Panc1 (cell line): ENCODE measurements at regions not wholly inside any gene's neighbourhood (a gene's known extent, or its start where the extent isn't known, plus 50 kb on each side); places are given as distances from the start of the nearest gene placed in this dataset.

Source experiments
- ATAC-seq: fragments of 200-7000 bp; cut with Tn5 transposase; 2 replicates; pipeline ENCODE4 v1.9.1; 2020; ENCODE audit warnings: mild to moderate bottlenecking, moderate library complexity
- BruUV-seq: library from RNA; stranded (reverse); fragments of 400-500 nt; replicated peaks from 2 replicates; lab custom pipeline; 2021; lab: Mats Ljungman, UMichigan
- CTCF ChIA-PET: fragments of 300-600 bp; sonication (Branson Sonifier 250); formaldehyde crosslinking; loops from one replicate; lab custom pipeline; 2022; ENCODE audit warnings: antibody characterized with exemption; lab: Charles Lee
- POLR2A ChIA-PET: fragments of 300-600 bp; sonication (Branson Sonifier 250); formaldehyde crosslinking; loops from one replicate; lab custom pipeline; 2022; ENCODE audit warnings: antibody characterized with exemption; lab: Charles Lee
- DNase-seq: peaks from one replicate; pipeline ENCODE4 v3.0.0-alpha.2; 2010; ENCODE audit warnings: low read depth, low spot score
- H3K27ac ChIP-seq: 2 replicates; pipeline ENCODE4 v1.5.1; 2011; ENCODE audit warnings: mild to moderate bottlenecking, low read length, inconsistent platforms
- H3K27me3 ChIP-seq: fragments of 200-500 bp; sonication (Bioruptor generic); 2 replicates; pipeline ENCODE4 v1.6.0; 2014; ENCODE audit warnings: low read length, inconsistent platforms; ENCODE audit not compliant: control insufficient read depth, insufficient read depth
- H3K36me3 ChIP-seq: fragments of 200-500 bp; sonication (Bioruptor generic); 2 replicates; pipeline ENCODE4 v1.5.1; 2014; ENCODE audit warnings: inconsistent platforms, mild to moderate bottlenecking, low read length, moderate library complexity; ENCODE audit not compliant: control insufficient read depth, insufficient read depth
- H3K4me1 ChIP-seq: 2 replicates; pipeline ENCODE4 v1.5.1; 2011; ENCODE audit warnings: inconsistent platforms, mild to moderate bottlenecking, low read length, moderate library complexity; ENCODE audit not compliant: control insufficient read depth, insufficient read depth
- H3K4me3 ChIP-seq, 2 experiments: 2 replicates each; pipeline ENCODE4 v1.5.1; 2011 to 2012; ENCODE audit warnings: low read depth in 2 of 2, low read length in 2 of 2, mild to moderate bottlenecking in 2 of 2, inconsistent platforms in 1 of 2, moderate library complexity in 1 of 2
- H3K9me3 ChIP-seq: fragments of 200-500 bp; sonication (Bioruptor generic); 2 replicates; pipeline ENCODE4 v1.5.1; 2014; ENCODE audit warnings: low read depth, mild to moderate bottlenecking, inconsistent platforms, low read length, moderate library complexity; ENCODE audit not compliant: control insufficient read depth, insufficient read depth
- POLR2AphosphoS5 ChIP-seq: IDR thresholded peaks from 2 replicates; pipeline ENCODE4 v1.6.1; 2012; ENCODE audit warnings: mild to moderate bottlenecking, low read depth, low read length, moderate library complexity
- SIN3A ChIP-seq: IDR thresholded peaks from 2 replicates; pipeline ENCODE4 v1.6.1; 2012; ENCODE audit warnings: low read depth, mild to moderate bottlenecking, low read length, moderate library complexity, borderline replicate concordance; ENCODE audit not compliant: insufficient read depth
- TCF7L2 ChIP-seq: IDR thresholded peaks from 2 replicates; pipeline ENCODE4 v1.6.1; 2011; ENCODE audit warnings: mild to moderate bottlenecking, low read depth, low read length, inconsistent platforms
- in situ Hi-C: cut with HindIII; loops from 2 replicates; pipeline ENCODE4 v1.10.0; 2016; ENCODE audit warnings: low sequenced_read_pairs, low pct_unique_long_range_greater_than_20kb
- intact Hi-C: fragments of 100-400 bp; cut with micrococcal nuclease; formaldehyde crosslinking; loops from one replicate; pipeline ENCODE4 v1.10.0; 2022; ENCODE audit not compliant: unreplicated experiment
- TF ChIP-seq, protein P1 (sequence below), 2 experiments: IDR thresholded peaks; 2 replicates each; pipeline ENCODE4 v1.6.1; 2011 to 2012; ENCODE audit warnings: low read depth in 2 of 2, control low read depth in 1 of 2, low read length in 1 of 2, mild to moderate bottlenecking in 1 of 2, moderate library complexity in 1 of 2; ENCODE audit not compliant: insufficient read depth in 1 of 2
- TF ChIP-seq, protein P2 (sequence below): fragments of 450-650 bp; IDR thresholded peaks from 2 replicates; pipeline ENCODE4 v1.5.1; 2017; ENCODE audit warnings: mild to moderate bottlenecking

DNA sequence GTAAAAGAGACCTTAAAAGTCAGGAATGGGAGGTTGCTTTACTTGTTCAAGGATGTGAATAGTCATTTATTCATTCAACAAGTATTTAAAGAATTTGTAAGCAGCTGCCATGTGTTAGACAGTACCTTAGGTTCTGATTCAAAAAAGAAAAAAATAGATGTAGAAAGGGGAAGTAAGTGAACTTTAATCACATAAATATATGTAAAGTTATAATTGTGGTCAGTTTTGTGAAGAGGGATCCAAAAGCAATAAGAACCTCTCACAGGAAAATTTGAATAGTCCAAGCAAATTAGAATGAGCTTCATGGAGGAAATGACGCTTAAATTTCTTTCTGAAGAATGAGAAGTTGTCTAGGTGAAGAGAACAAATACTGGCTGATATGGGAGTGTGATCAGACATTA, 596.1 kb upstream of the CITED2 start:
- no peak overlapping the region for H3K4me3 ChIP-seq
- H3K27me3 ChIP-seq: no peaks in the 10 kb centered on the region
- intact Hi-C loops (no loop called here), in situ Hi-C loops (no loop called here)
- TF ChIP-seq POLR2AphosphoS5 (no peak), SIN3A (no peak), TCF7L2 (no peak)
- TF ChIP-seq, protein P1, sequence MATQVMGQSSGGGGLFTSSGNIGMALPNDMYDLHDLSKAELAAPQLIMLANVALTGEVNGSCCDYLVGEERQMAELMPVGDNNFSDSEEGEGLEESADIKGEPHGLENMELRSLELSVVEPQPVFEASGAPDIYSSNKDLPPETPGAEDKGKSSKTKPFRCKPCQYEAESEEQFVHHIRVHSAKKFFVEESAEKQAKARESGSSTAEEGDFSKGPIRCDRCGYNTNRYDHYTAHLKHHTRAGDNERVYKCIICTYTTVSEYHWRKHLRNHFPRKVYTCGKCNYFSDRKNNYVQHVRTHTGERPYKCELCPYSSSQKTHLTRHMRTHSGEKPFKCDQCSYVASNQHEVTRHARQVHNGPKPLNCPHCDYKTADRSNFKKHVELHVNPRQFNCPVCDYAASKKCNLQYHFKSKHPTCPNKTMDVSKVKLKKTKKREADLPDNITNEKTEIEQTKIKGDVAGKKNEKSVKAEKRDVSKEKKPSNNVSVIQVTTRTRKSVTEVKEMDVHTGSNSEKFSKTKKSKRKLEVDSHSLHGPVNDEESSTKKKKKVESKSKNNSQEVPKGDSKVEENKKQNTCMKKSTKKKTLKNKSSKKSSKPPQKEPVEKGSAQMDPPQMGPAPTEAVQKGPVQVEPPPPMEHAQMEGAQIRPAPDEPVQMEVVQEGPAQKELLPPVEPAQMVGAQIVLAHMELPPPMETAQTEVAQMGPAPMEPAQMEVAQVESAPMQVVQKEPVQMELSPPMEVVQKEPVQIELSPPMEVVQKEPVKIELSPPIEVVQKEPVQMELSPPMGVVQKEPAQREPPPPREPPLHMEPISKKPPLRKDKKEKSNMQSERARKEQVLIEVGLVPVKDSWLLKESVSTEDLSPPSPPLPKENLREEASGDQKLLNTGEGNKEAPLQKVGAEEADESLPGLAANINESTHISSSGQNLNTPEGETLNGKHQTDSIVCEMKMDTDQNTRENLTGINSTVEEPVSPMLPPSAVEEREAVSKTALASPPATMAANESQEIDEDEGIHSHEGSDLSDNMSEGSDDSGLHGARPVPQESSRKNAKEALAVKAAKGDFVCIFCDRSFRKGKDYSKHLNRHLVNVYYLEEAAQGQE (IDR thresholded peaks at IDR 0.05; ENCODE audit: insufficient read depth in 1 of 2, low read depth in 2 of 2, low read length in 1 of 2): no peak
- TF ChIP-seq, protein P2, sequence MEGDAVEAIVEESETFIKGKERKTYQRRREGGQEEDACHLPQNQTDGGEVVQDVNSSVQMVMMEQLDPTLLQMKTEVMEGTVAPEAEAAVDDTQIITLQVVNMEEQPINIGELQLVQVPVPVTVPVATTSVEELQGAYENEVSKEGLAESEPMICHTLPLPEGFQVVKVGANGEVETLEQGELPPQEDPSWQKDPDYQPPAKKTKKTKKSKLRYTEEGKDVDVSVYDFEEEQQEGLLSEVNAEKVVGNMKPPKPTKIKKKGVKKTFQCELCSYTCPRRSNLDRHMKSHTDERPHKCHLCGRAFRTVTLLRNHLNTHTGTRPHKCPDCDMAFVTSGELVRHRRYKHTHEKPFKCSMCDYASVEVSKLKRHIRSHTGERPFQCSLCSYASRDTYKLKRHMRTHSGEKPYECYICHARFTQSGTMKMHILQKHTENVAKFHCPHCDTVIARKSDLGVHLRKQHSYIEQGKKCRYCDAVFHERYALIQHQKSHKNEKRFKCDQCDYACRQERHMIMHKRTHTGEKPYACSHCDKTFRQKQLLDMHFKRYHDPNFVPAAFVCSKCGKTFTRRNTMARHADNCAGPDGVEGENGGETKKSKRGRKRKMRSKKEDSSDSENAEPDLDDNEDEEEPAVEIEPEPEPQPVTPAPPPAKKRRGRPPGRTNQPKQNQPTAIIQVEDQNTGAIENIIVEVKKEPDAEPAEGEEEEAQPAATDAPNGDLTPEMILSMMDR: no peak
- no peak for DNase-seq
- ChIA-PET POLR2A (interaction anchor here (0.6 kb wide), 1 partner anchor 11 kb away, joined by 7 read pairs; no protein-coding TSS in a partner anchor), CTCF (no interaction called here)
- no peak for ATAC-seq
- no peak overlapping the region; the same call in 1 of the 2 replicates for H3K27ac ChIP-seq
- no peaks in the 10 kb centered on the region for H3K36me3 ChIP-seq
- no peaks in the 10 kb centered on the region; the same call in 1 of the 2 replicates for H3K4me1 ChIP-seq
- no TSS peak for BruUV-seq
- H3K9me3 ChIP-seq: no peaks in the 10 kb centered on the region

DNA sequence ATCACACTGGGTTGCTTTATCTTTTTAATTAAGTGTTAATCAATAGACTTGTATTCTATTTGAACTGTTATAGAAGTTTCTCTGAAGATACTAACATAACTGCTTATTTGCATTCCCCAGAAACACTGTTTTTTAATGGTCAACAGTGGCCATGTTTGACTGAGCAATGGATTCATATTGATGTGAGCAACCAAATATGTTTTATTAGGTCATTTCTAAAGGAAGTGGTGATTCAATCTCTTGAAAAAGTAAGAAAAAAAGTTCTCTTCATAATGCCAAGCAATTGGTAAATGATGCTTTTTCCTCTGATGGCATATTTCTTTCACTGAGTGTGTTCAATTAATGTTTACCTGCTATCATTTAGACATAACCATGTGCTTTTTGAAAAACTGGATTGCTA, 593.0 kb upstream of the CITED2 start:
- Histone ChIP-seq H3K4me3 (no peak overlapping the region), H3K27ac (peak overlapping the region; percentile 48; the same call in 1 of the 2 replicates), H3K27me3 (no peaks in the 10 kb centered on the region), H3K9me3 (no peaks in the 10 kb centered on the region), H3K4me1 (no peaks in the 10 kb centered on the region; the same call in 1 of the 2 replicates), H3K36me3 (no peaks in the 10 kb centered on the region)
- no peak for DNase-seq
- ATAC-seq: no peak
- ChIA-PET CTCF (no interaction called here), POLR2A (no interaction called here)
- BruUV-seq: no TSS peak
- in situ Hi-C loops: no loop called here
- intact Hi-C loops: no loop called here
- TF ChIP-seq, protein P2: no peak
- TF ChIP-seq POLR2AphosphoS5 (no peak), SIN3A (no peak), TCF7L2 (no peak)
- TF ChIP-seq, protein P1 (IDR thresholded peaks at IDR 0.05; ENCODE audit: insufficient read depth in 1 of 2, low read depth in 2 of 2, low read length in 1 of 2): no peak
